IMR-90 (cell line): ENCODE measurements at regions not wholly inside any gene's neighbourhood (a gene's known extent, or its start where the extent isn't known, plus 50 kb on each side); places are given as distances from the start of the nearest gene placed in this dataset.

Experiments
- ATAC-seq: fragments of 200-7000 bp; cut with Tn5 transposase; 2 replicates; pipeline ENCODE4 v1.9.1; 2020; ENCODE audit warnings: low read depth, mild to moderate bottlenecking, moderate library complexity
- BruUV-seq: library from RNA; stranded (reverse); fragments of 400-500 nt; replicated peaks from 2 replicates; lab custom pipeline; 2021; lab: Mats Ljungman, UMichigan
- CTCF ChIA-PET: fragments of 300-600 bp; formaldehyde crosslinking; extraction: SDS; loops from one replicate; lab custom pipeline; 2021; ENCODE audit warnings: antibody characterized with exemption; lab: Yijun Ruan, JAX
- POLR2A ChIA-PET: fragments of 300-600 bp; sonication (Branson Sonifier 250); formaldehyde crosslinking; loops from one replicate; lab custom pipeline; 2022; ENCODE audit warnings: antibody characterized with exemption; ENCODE audit not compliant: unreplicated experiment; lab: Charles Lee
- DNase-seq: peaks from one replicate; pipeline ENCODE4 v3.0.0; 2013
- H2AFZ ChIP-seq: replicated peaks from 2 replicates; pipeline ENCODE3; 2013; ENCODE audit warnings: low read length, mild to moderate bottlenecking; ENCODE audit not compliant: poor library complexity
- H2AK5ac ChIP-seq: 2 replicates; pipeline ENCODE4 v1.6.1; 2013; ENCODE audit warnings: low read depth, low read length, inconsistent platforms
- H2AK9ac ChIP-seq: replicated peaks from 2 replicates; pipeline ENCODE3; 2013; ENCODE audit warnings: mild to moderate bottlenecking, low read depth, low read length, moderate library complexity; ENCODE audit not compliant: poor library complexity
- H2BK120ac ChIP-seq: 2 replicates; pipeline ENCODE4 v1.6.1; 2013; ENCODE audit warnings: low read depth, low read length, inconsistent platforms
- H2BK15ac ChIP-seq: 3 replicates; pipeline ENCODE4 v1.6.1; 2013; ENCODE audit warnings: low read depth, low read length, inconsistent platforms
- H2BK20ac ChIP-seq: 2 replicates; pipeline ENCODE4 v1.6.1; 2013; ENCODE audit warnings: low read depth, mild to moderate bottlenecking, inconsistent platforms, low read length, moderate library complexity
- H2BK5ac ChIP-seq: 2 replicates; pipeline ENCODE4 v1.6.1; 2013; ENCODE audit warnings: mild to moderate bottlenecking, low read depth, low read length, inconsistent platforms; ENCODE audit not compliant: poor library complexity, severe bottlenecking
- H3K14ac ChIP-seq: replicated peaks from 2 replicates; pipeline ENCODE4 v1.6.1; 2013; ENCODE audit warnings: low read depth, low read length, inconsistent platforms
- H3K18ac ChIP-seq: 2 replicates; pipeline ENCODE4 v1.6.1; 2013; ENCODE audit warnings: low read depth, low read length, control low read depth
- H3K23ac ChIP-seq: 2 replicates; pipeline ENCODE4 v1.6.1; 2013; ENCODE audit warnings: low read depth, low read length, inconsistent platforms
- H3K27ac ChIP-seq: 2 replicates; pipeline ENCODE4 v1.5.1; 2013; ENCODE audit warnings: mild to moderate bottlenecking, control low read depth, low read length; ENCODE audit not compliant: insufficient read depth
- H3K27me3 ChIP-seq: 2 replicates; pipeline ENCODE4 v1.6.1; 2013; ENCODE audit warnings: low read length; ENCODE audit not compliant: control insufficient read depth, insufficient read depth
- H3K36me3 ChIP-seq: 2 replicates; pipeline ENCODE4 v1.6.1; 2013; ENCODE audit warnings: low read length, mixed read lengths; ENCODE audit not compliant: control insufficient read depth, insufficient read depth
- H3K4ac ChIP-seq: 2 replicates; pipeline ENCODE4 v1.6.1; 2013; ENCODE audit warnings: low read depth, low read length, inconsistent platforms
- H3K4me1 ChIP-seq: 2 replicates; pipeline ENCODE4 v1.6.1; 2013; ENCODE audit warnings: low read length, mixed read lengths; ENCODE audit not compliant: control insufficient read depth, insufficient read depth
- H3K4me2 ChIP-seq: 2 replicates; pipeline ENCODE4 v1.6.1; 2013; ENCODE audit warnings: low read depth, mild to moderate bottlenecking, control low read depth, low read length, moderate library complexity
- H3K4me3 ChIP-seq: 2 replicates; pipeline ENCODE4 v1.5.1; 2013; ENCODE audit warnings: low read depth, mild to moderate bottlenecking, control low read depth, low read length, moderate library complexity; ENCODE audit not compliant: insufficient read depth
- H3K56ac ChIP-seq: 2 replicates; pipeline ENCODE4 v1.6.1; 2013; ENCODE audit warnings: low read length, inconsistent platforms; ENCODE audit not compliant: insufficient read depth; ENCODE audit errors: extremely low read depth
- H3K79me1 ChIP-seq, 2 experiments: 2 replicates each; pipeline ENCODE4 v1.6.1; 2013; ENCODE audit warnings: low read length in 2 of 2, inconsistent platforms in 1 of 2, low read depth in 1 of 2
- H3K9ac ChIP-seq: 2 replicates; pipeline ENCODE4 v1.6.1; 2013; ENCODE audit warnings: low read depth, low read length, control low read depth
- H3K9me1 ChIP-seq: 2 replicates; pipeline ENCODE4 v1.6.1; 2013; ENCODE audit warnings: low read length, inconsistent platforms; ENCODE audit not compliant: insufficient read depth
- H3K9me3 ChIP-seq: 2 replicates; pipeline ENCODE4 v1.6.1; 2013; ENCODE audit warnings: low read length; ENCODE audit not compliant: control insufficient read depth, insufficient read depth
- H4K20me1 ChIP-seq: 2 replicates; pipeline ENCODE4 v1.6.1; 2013; ENCODE audit warnings: low read length, inconsistent platforms; ENCODE audit not compliant: insufficient read depth
- H4K5ac ChIP-seq: 2 replicates; pipeline ENCODE4 v1.6.1; 2013; ENCODE audit warnings: mild to moderate bottlenecking, low read depth, low read length, control low read depth
- H4K8ac ChIP-seq, 2 experiments: 2 replicates each; pipeline ENCODE4 v1.6.1; 2013; ENCODE audit warnings: low read depth in 2 of 2, low read length in 2 of 2, control low read depth in 1 of 2, inconsistent platforms in 1 of 2
- H4K91ac ChIP-seq: 2 replicates; pipeline ENCODE4 v1.6.1; 2013; ENCODE audit warnings: low read depth, low read length, inconsistent platforms; ENCODE audit not compliant: insufficient read depth
- CEBPB ChIP-seq: IDR thresholded peaks from 2 replicates; pipeline ENCODE4 v1.6.1; 2012; ENCODE audit warnings: low read depth, low read length, improper control_type of control experiment
- FOS ChIP-seq: fragments of 150-350 bp; IDR thresholded peaks from 2 replicates; pipeline ENCODE4 v1.6.1; 2016; ENCODE audit warnings: low read depth, low read length
- MAFK ChIP-seq: IDR thresholded peaks from 2 replicates; pipeline ENCODE4 v1.6.1; 2012; ENCODE audit warnings: low read depth, low read length, improper control_type of control experiment
- MAZ ChIP-seq: IDR thresholded peaks from 2 replicates; pipeline ENCODE4 v1.6.1; 2012; ENCODE audit warnings: low read depth, mild to moderate bottlenecking, low read length, improper control_type of control experiment, moderate library complexity, borderline replicate concordance
- NFE2L2 ChIP-seq: fragments of 150-350 bp; IDR thresholded peaks from 2 replicates; pipeline ENCODE4 v1.6.1; 2016; ENCODE audit warnings: low read depth, mild to moderate bottlenecking, low read length
- RAD21 ChIP-seq: IDR thresholded peaks from 2 replicates; pipeline ENCODE4 v1.6.1; 2012; ENCODE audit warnings: low read length, improper control_type of control experiment
- SMC3 ChIP-seq: fragments of 150-350 bp; IDR thresholded peaks from 2 replicates; pipeline ENCODE4 v1.6.1; 2016; ENCODE audit warnings: low read depth, mild to moderate bottlenecking, antibody characterized with exemption, low read length, moderate library complexity
- USF2 ChIP-seq: fragments of 150-350 bp; IDR thresholded peaks from 2 replicates; pipeline ENCODE4 v1.6.1; 2017; ENCODE audit warnings: mild to moderate bottlenecking, antibody characterized with exemption, low read length, low read depth
- WGBS, 2 experiments: methylation state at CpG; one replicate each; pipeline versions ENCODE4 v1.1.5 to v1.1.7; 2013; ENCODE audit warnings: missing lambda C conversion rate in 2 of 2; ENCODE audit not compliant: insufficient read length in 1 of 2; ENCODE audit errors: extremely low coverage in 2 of 2; 5-methylcytosine and 5-hydroxymethylcytosine counted together
- dilution Hi-C: fragments of 300-500 bp; cut with HindIII; formaldehyde crosslinking; loops from one replicate; pipeline ENCODE4 v1.14.3; 2018; ENCODE audit warnings: low sequenced_read_pairs; ENCODE audit not compliant: unreplicated experiment
- in situ Hi-C: fragments of 300-500 bp; cut with MboI; formaldehyde crosslinking; loops from 3 replicates; pipeline ENCODE4 v1.14.3; 2019; ENCODE audit warnings: low sequenced_read_pairs, inconsistent platforms, mixed read lengths
- intact Hi-C: fragments of 100-400 bp; cut with micrococcal nuclease; formaldehyde crosslinking; loops from 2 replicates; pipeline ENCODE4 v1.10.0; 2022
- TF ChIP-seq, protein P1 (sequence below): conservative IDR thresholded peaks from 2 replicates; pipeline ENCODE4 v1.5.1; 2012; ENCODE audit warnings: mild to moderate bottlenecking, low read depth, low read length, improper control_type of control experiment

GRCh38 chr12:105977652-105978051, 161.1 kb downstream of the NUAK1 start:
- Histone ChIP-seq H2AK5ac (no peak overlapping the region), H3K4me2 (peak overlapping the region; percentile 64; the same call in 1 of the 2 replicates), H2BK5ac (peak overlapping the region; percentile 85), H2AFZ (no peak overlapping the region), H3K23ac (peak overlapping the region; percentile 46; the same call in 1 of the 2 replicates), H3K4ac (no peak overlapping the region), H3K79me1 (no peaks in the 10 kb centered on the region), H3K9me1 (0 out of 2 replicates have a peak, but pooled peaks cover 5% of the 10 kb centered on the region), H4K8ac (0 out of 4 replicates have a peak overlapping the region, but pooled peaks of 1 of the 2 experiments have one; percentile 23), H2BK15ac (peak overlapping the region; percentile 46; the same call in 1 of the 3 replicates), H3K9ac (no peak overlapping the region), H3K14ac (0 out of 2 replicates have a peak overlapping the region, but pooled peaks have one; percentile 17), H2BK120ac (peak overlapping the region; percentile 39; the same call in 1 of the 2 replicates), H4K5ac (peak overlapping the region; percentile 6; the same call in 1 of the 2 replicates), H3K36me3 (no peaks in the 10 kb centered on the region), H2AK9ac (no peak overlapping the region), H3K27me3 (no peaks in the 10 kb centered on the region), H3K27ac (no peak overlapping the region), H3K4me1 (peaks cover 11% of the 10 kb centered on the region), H3K9me3 (no peaks in the 10 kb centered on the region), H3K4me3 (no peak overlapping the region), H3K56ac (no peak overlapping the region), H4K91ac (peak overlapping the region; percentile 27; the same call in 1 of the 2 replicates), H2BK20ac (peak overlapping the region; percentile 32), H3K18ac (peak overlapping the region; percentile 51; the same call in 1 of the 2 replicates), H4K20me1 (peaks cover 7% of the 10 kb centered on the region; the same call in 1 of the 2 replicates)
- in situ Hi-C loops: no loop called here
- TF ChIP-seq, protein P1, sequence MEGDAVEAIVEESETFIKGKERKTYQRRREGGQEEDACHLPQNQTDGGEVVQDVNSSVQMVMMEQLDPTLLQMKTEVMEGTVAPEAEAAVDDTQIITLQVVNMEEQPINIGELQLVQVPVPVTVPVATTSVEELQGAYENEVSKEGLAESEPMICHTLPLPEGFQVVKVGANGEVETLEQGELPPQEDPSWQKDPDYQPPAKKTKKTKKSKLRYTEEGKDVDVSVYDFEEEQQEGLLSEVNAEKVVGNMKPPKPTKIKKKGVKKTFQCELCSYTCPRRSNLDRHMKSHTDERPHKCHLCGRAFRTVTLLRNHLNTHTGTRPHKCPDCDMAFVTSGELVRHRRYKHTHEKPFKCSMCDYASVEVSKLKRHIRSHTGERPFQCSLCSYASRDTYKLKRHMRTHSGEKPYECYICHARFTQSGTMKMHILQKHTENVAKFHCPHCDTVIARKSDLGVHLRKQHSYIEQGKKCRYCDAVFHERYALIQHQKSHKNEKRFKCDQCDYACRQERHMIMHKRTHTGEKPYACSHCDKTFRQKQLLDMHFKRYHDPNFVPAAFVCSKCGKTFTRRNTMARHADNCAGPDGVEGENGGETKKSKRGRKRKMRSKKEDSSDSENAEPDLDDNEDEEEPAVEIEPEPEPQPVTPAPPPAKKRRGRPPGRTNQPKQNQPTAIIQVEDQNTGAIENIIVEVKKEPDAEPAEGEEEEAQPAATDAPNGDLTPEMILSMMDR: no peak
- TF ChIP-seq FOS: peak; percentile 69
- 0 out of 2 replicates have a peak, but pooled peaks have one; percentile 19 for TF ChIP-seq MAZ
- TF ChIP-seq SMC3: peak; percentile 15; the same call in 1 of the 2 replicates
- peak; percentile 32 for TF ChIP-seq RAD21
- no peak for TF ChIP-seq CEBPB
- TF ChIP-seq NFE2L2: no peak
- 0 out of 2 replicates have a peak, but pooled peaks have one; percentile 6 for TF ChIP-seq USF2
- TF ChIP-seq MAFK: peak; percentile 7; the same call in 1 of the 2 replicates
- no CpG with 5 or more reads among the region's 1 CpG for WGBS, 2 experiments
- BruUV-seq: no TSS peak
- intact Hi-C loops: no loop called here
- ATAC-seq: peak; percentile 96
- dilution Hi-C loops: no loop called here
- POLR2A ChIA-PET: no interaction called here
- CTCF ChIA-PET: interaction anchor here (1.0 to 1.1 kb wide), 2 partner anchors 10 to 81 kb away, joined by 3 read pairs; no protein-coding TSS in a partner anchor
- peak; percentile 91 for DNase-seq
